ENCODE measurements at regions not wholly inside any gene's neighbourhood (a gene's known extent, or its start where the extent isn't known, plus 50 kb on each side); places are given as distances from the start of the nearest gene placed in this dataset.

GRCh38 chr1:201659572-201659971, 120.6 kb downstream of the NAV1 start:
- Mint-ChIP-seq H3K4me1 (no peaks in the 10 kb centered on the region), H3K9me3 (no peaks in the 10 kb centered on the region), H3K27ac (no peak overlapping the region), H3K36me3 (ENCODE audit: low read depth) (no peaks in the 10 kb centered on the region), H3K4me3 (no peak overlapping the region), H3K27me3 (no peaks in the 10 kb centered on the region)
- ChIA-PET CTCF (no interaction called here), POLR2A (no interaction called here)
- no peak for DNase-seq

- no peak for DNase-seq
- Mint-ChIP-seq H3K4me3 (no peak overlapping the region), H3K36me3 (ENCODE audit: low read depth) (no peaks in the 10 kb centered on the region), H3K9me3 (no peaks in the 10 kb centered on the region), H3K4me1 (no peaks in the 10 kb centered on the region), H3K27me3 (no peaks in the 10 kb centered on the region), H3K27ac (no peak overlapping the region)
- ChIA-PET POLR2A (no interaction called here), CTCF (no interaction called here)
Measured at GRCh38 chr1:201660931-201661822, 122.2 kb downstream of the NAV1 start.

- POLR2A ChIA-PET: no interaction called here
Measured at GRCh38 chr1:201661823-201662359, 123.0 kb downstream of the NAV1 start.

GRCh38 chr1:201662646-201663045, 123.7 kb downstream of the NAV1 start:
- CTCF ChIA-PET: no interaction called here
- Mint-ChIP-seq H3K36me3 (ENCODE audit: low read depth) (no peaks in the 10 kb centered on the region), H3K27me3 (no peaks in the 10 kb centered on the region), H3K4me3 (no peak overlapping the region), H3K9me3 (no peaks in the 10 kb centered on the region), H3K27ac (no peak overlapping the region), H3K4me1 (no peaks in the 10 kb centered on the region)
- no peak for DNase-seq
- POLR2A ChIA-PET: no interaction called here

More at GRCh38 chr1:201661823-201662359, 123.0 kb downstream of the NAV1 start:
- Mint-ChIP-seq H3K36me3 (ENCODE audit: low read depth) (no peaks in the 10 kb centered on the region), H3K4me1 (no peaks in the 10 kb centered on the region), H3K4me3 (no peak overlapping the region), H3K27ac (no peak overlapping the region), H3K27me3 (no peaks in the 10 kb centered on the region), H3K9me3 (no peaks in the 10 kb centered on the region)
- no peak for DNase-seq
- CTCF ChIA-PET: interaction anchor here (0.6 kb wide), 1 partner anchor 118 kb away, joined by 3 read pairs; no protein-coding TSS in a partner anchor

GRCh38 chr1:201663491-201664113, 124.7 kb downstream of the NAV1 start:
- Mint-ChIP-seq H3K9me3 (no peaks in the 10 kb centered on the region), H3K4me3 (no peak overlapping the region), H3K36me3 (ENCODE audit: low read depth) (no peaks in the 10 kb centered on the region), H3K27ac (no peak overlapping the region), H3K4me1 (no peaks in the 10 kb centered on the region), H3K27me3 (no peaks in the 10 kb centered on the region)
- CTCF ChIA-PET: interaction anchor here (0.6 to 1.4 kb wide), 2 partner anchors 12 to 179 kb away, joined by 3 read pairs; no protein-coding TSS in a partner anchor
- no peak for DNase-seq
- POLR2A ChIA-PET: no interaction called here

- H3K36me3 Mint-ChIP-seq (ENCODE audit: low read depth): no peaks in the 10 kb centered on the region
- H3K4me3 Mint-ChIP-seq: no peak overlapping the region
- H3K4me1 Mint-ChIP-seq: no peaks in the 10 kb centered on the region
- no peaks in the 10 kb centered on the region for H3K27me3 Mint-ChIP-seq
- ChIA-PET POLR2A (no interaction called here), CTCF (interaction anchor here (1.4 kb wide), 1 partner anchor 14 kb away, joined by 3 read pairs; no protein-coding TSS in a partner anchor)
- H3K27ac Mint-ChIP-seq: no peak overlapping the region
- no peaks in the 10 kb centered on the region for H3K9me3 Mint-ChIP-seq
- no peak for DNase-seq
Measured at GRCh38 chr1:201665036-201665435, 126.1 kb downstream of the NAV1 start.

- H3K9me3 Mint-ChIP-seq: no peaks in the 10 kb centered on the region
- no peak overlapping the region for H3K27ac Mint-ChIP-seq
- no peaks in the 10 kb centered on the region for H3K27me3 Mint-ChIP-seq
- DNase-seq: no peak
- POLR2A ChIA-PET: no interaction called here
- no peaks in the 10 kb centered on the region for H3K4me1 Mint-ChIP-seq
- no peaks in the 10 kb centered on the region for H3K36me3 Mint-ChIP-seq (ENCODE audit: low read depth)
- CTCF ChIA-PET: interaction anchor here (0.6 kb wide), 1 partner anchor 804 kb away, joined by 3 read pairs; no protein-coding TSS in a partner anchor
- no peak overlapping the region for H3K4me3 Mint-ChIP-seq
Measured at GRCh38 chr1:201666102-201666501, 127.2 kb downstream of the NAV1 start.

- H3K4me1 Mint-ChIP-seq: no peaks in the 10 kb centered on the region
- no peaks in the 10 kb centered on the region for H3K36me3 Mint-ChIP-seq (ENCODE audit: low read depth)
- no peak for DNase-seq
- ChIA-PET CTCF (no interaction called here), POLR2A (no interaction called here)
- no peak overlapping the region for H3K4me3 Mint-ChIP-seq
- no peaks in the 10 kb centered on the region for H3K9me3 Mint-ChIP-seq
- no peak overlapping the region for H3K27ac Mint-ChIP-seq
- no peaks in the 10 kb centered on the region for H3K27me3 Mint-ChIP-seq
Measured at GRCh38 chr1:201666645-201667044, 127.7 kb downstream of the NAV1 start.

- no peak overlapping the region for H3K27ac Mint-ChIP-seq
- DNase-seq: no peak
- POLR2A ChIA-PET: no interaction called here
- no peaks in the 10 kb centered on the region for H3K27me3 Mint-ChIP-seq
- no peaks in the 10 kb centered on the region for H3K9me3 Mint-ChIP-seq
- H3K36me3 Mint-ChIP-seq (ENCODE audit: low read depth): no peaks in the 10 kb centered on the region
- CTCF ChIA-PET: no interaction called here
- no peak overlapping the region for H3K4me3 Mint-ChIP-seq
- no peaks in the 10 kb centered on the region for H3K4me1 Mint-ChIP-seq
Measured at GRCh38 chr1:201667479-201667878, 128.6 kb downstream of the NAV1 start.

GRCh38 chr1:201670517-201670916, 131.6 kb downstream of the NAV1 start:
- Mint-ChIP-seq H3K36me3 (ENCODE audit: low read depth) (no peaks in the 10 kb centered on the region), H3K4me1 (no peaks in the 10 kb centered on the region), H3K4me3 (no peak overlapping the region), H3K27me3 (peaks cover 2% of the 10 kb centered on the region), H3K9me3 (no peaks in the 10 kb centered on the region), H3K27ac (no peak overlapping the region)
- POLR2A ChIA-PET: no interaction called here
- CTCF ChIA-PET: no interaction called here
- DNase-seq: no peak

- no peak for DNase-seq
- H3K4me3 Mint-ChIP-seq: no peak overlapping the region
- POLR2A ChIA-PET: no interaction called here
- no peaks in the 10 kb centered on the region for H3K36me3 Mint-ChIP-seq (ENCODE audit: low read depth)
- peaks cover 2% of the 10 kb centered on the region for H3K27me3 Mint-ChIP-seq
- H3K27ac Mint-ChIP-seq: no peak overlapping the region
- CTCF ChIA-PET: no interaction called here
- H3K4me1 Mint-ChIP-seq: no peaks in the 10 kb centered on the region
- H3K9me3 Mint-ChIP-seq: no peaks in the 10 kb centered on the region
Measured at GRCh38 chr1:201672685-201673084, 133.8 kb downstream of the NAV1 start.

- ChIA-PET POLR2A (no interaction called here), CTCF (no interaction called here)
- Mint-ChIP-seq H3K4me1 (no peaks in the 10 kb centered on the region), H3K36me3 (ENCODE audit: low read depth) (no peaks in the 10 kb centered on the region), H3K9me3 (no peaks in the 10 kb centered on the region), H3K27me3 (peaks cover 2% of the 10 kb centered on the region), H3K27ac (no peak overlapping the region), H3K4me3 (no peak overlapping the region)
- no peak for DNase-seq
Measured at GRCh38 chr1:201673093-201673492, 134.2 kb downstream of the NAV1 start.

- no peak overlapping the region for H3K27ac Mint-ChIP-seq
- ChIA-PET POLR2A (no interaction called here), CTCF (no interaction called here)
- no peaks in the 10 kb centered on the region for H3K4me1 Mint-ChIP-seq
- H3K9me3 Mint-ChIP-seq: no peaks in the 10 kb centered on the region
- no peak overlapping the region for H3K4me3 Mint-ChIP-seq
- H3K36me3 Mint-ChIP-seq (ENCODE audit: low read depth): no peaks in the 10 kb centered on the region
- peaks cover 2% of the 10 kb centered on the region for H3K27me3 Mint-ChIP-seq
- DNase-seq: no peak
Measured at GRCh38 chr1:201673915-201674314, 135.0 kb downstream of the NAV1 start.
